H1 (cell line): ENCODE measurements at regions not wholly inside any gene's neighbourhood (a gene's known extent, or its start where the extent isn't known, plus 50 kb on each side); places are given as distances from the start of the nearest gene placed in this dataset.
"Not testable (repeated sequence)": the region's sequence is repeated elsewhere in the genome, so short reads cannot be mapped to it uniquely, and the experiment has no call there.

Source experiments
- JUN ChIP-seq: IDR thresholded peaks from 2 replicates; pipeline ENCODE4 v1.6.1; 2011; ENCODE audit warnings: low read depth, mild to moderate bottlenecking, improper control_type of control experiment, low read length
- POLR2AphosphoS5 ChIP-seq: IDR thresholded peaks from 2 replicates; pipeline ENCODE4 v1.6.1; 2011; ENCODE audit warnings: low read depth, low read length
- SP4 ChIP-seq: IDR thresholded peaks from 2 replicates; pipeline ENCODE4 v1.6.1; 2012; ENCODE audit warnings: low read length, inconsistent platforms

DNA sequence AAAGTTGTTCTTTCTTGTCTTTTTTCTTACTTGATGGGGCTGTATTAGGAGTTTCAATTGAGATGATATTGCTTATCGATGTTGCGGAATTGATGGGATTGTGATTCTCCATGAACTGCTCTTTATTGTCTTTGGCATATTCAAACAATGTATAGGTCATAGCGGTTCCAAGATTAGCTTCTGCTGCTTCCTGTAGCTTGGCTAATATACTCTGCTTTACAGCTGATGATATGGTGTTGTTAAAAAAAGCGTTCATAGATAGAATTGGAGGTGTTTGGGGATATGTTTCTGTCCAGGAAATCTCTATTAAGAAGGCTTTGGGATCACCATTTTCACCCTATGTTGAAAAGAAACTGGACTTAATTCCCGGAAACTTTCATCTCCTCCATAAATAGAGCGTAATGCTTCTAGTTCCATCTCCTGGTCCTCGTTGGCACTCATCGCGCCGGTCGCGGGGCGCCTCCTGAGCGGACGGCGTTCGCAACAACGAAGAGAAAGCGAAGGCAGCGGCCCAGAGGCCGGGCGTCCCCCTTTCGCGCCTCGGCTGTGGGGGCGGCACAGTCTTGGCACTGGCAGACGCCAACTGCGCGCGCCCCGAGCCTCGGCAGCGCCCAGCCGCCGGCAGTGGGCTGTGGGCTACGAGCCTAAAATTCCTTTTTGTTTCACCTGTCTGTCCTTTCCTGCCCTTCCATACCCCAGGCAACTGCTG, 95.3 kb upstream of the CDK13 start:
- TF ChIP-seq SP4, JUN, POLR2AphosphoS5: not testable (repeated sequence)
